Esophagus muscularis mucosa (tissue), 3 donors: ENCODE measurements at regions not wholly inside any gene's neighbourhood (a gene's known extent, or its start where the extent isn't known, plus 50 kb on each side); places are given as distances from the start of the nearest gene placed in this dataset.

Experiments
- CTCF ChIP-seq, 3 experiments: fragments of 200-600 bp in 2 of 3; fragments of 450-650 bp in 1 of 3; sonication (generic) in 2 of 3; IDR thresholded peaks; one replicate each; pipeline ENCODE4 v1.5.1; 2017 to 2019; ENCODE audit warnings: antibody characterized with exemption in 3 of 3, mild to moderate bottlenecking in 2 of 3, moderate library complexity in 1 of 3
- EP300 ChIP-seq: sonication (generic); formaldehyde crosslinking; IDR thresholded peaks from one replicate; pipeline ENCODE4 v1.6.1; 2017; ENCODE audit warnings: antibody characterized with exemption

GRCh38 chrY:7703578-7704140 lies 792.1 kb upstream of the AMELY start:
- TF ChIP-seq CTCF (IDR thresholded peaks at IDR 0.05) = no peak
- no peak for TF ChIP-seq EP300
